ENCODE measurements at regions not wholly inside any gene's neighbourhood (a gene's known extent, or its start where the extent isn't known, plus 50 kb on each side); places are given as distances from the start of the nearest gene placed in this dataset.

DNA sequence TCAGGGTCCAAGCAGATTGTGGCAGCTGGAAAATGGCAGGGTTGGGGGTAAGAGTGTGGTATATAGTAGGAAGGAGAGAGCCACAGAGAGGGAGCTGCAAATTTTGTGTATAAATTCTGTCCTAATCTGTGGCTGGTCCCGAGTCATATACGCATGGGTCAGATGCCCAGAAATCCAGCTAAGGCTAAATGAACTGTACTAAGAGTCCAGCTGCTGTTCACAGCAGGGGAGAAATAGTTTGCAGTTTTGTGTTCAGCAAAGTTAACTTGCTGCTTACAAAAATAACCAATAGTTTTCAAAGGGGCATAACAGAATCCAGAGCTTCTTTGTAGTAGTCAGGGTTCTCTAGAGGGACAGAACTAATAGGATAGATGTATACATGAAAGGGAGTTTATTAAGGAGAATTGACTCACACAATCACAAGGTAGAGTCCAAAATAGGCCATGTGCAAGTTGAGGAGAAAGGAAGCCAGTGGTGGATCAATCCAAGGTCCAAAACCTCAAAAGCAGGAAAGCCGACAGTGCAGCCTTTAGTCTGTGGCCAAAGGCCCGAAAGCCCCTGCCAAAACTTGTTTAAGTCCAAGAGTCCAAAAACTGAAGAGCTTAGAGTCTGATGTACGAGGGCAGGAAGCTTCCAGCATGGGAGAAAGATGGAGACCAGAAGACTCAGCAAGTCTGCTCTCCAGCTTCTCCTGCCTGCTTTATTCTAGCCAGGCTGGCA lies 146.1 kb upstream of the KBTBD8 start:
- ChIA-PET SMC1A (ENCODE audit: uncharacterized antibody, unreplicated experiment) (interaction anchor here (1.3 kb wide), 1 partner anchor 11 kb away, joined by 3 read pairs; no protein-coding TSS in a partner anchor), CTCF (interaction anchor here (0.9 to 2.3 kb wide), 2 partner anchors 9 to 30 kb away, joined by 3 to 6 read pairs; no protein-coding TSS in a partner anchor), POLR2A (no interaction called here), RAD21 (ENCODE audit: unreplicated experiment) (no interaction called here)
- FAIRE-seq (no peak), ATAC-seq (no peak), DNase-seq (ENCODE audit: low read depth, low spot score) (no peak)
- H3K27me3 ChIP-seq (replicated peaks in 1 of 2; ENCODE audit: control insufficient read depth in 2 of 2, insufficient read depth in 2 of 2, low read length in 1 of 2) = no peaks in the 10 kb centered on the region; a peak in 1 of 4 replicates
- no peaks in the 10 kb centered on the region for H3K79me2 ChIP-seq (ENCODE audit: control insufficient read depth, insufficient read depth, low read length)
- H3K9me3 ChIP-seq (replicated peaks; ENCODE audit: control insufficient read depth, insufficient read depth, low read length) = no peaks in the 10 kb centered on the region
- H3K9ac ChIP-seq (ENCODE audit: control insufficient read depth, insufficient read depth, low read length) = no peak overlapping the region
- H3K4me3 ChIP-seq = no peak overlapping the region
- no peak overlapping the region for H3K27ac ChIP-seq (ENCODE audit: control insufficient read depth, insufficient read depth)
- intact Hi-C loops (cut with micrococcal nuclease; ENCODE audit: unreplicated experiment) = no loop called here
- no peak overlapping the region for H3K4me2 ChIP-seq (ENCODE audit: control insufficient read depth, insufficient read depth)
- no peaks in the 10 kb centered on the region for H3K36me3 ChIP-seq (ENCODE audit: control insufficient read depth in 2 of 2, insufficient read depth in 2 of 2, low read length in 1 of 2)
- 43% methylated on average over 5 of the region's 5 CpGs for WGBS (ENCODE audit: insufficient coverage, insufficient replicate concordance, low lambda C conversion rate, missing lambda C conversion rate)
- TF ChIP-seq NFXL1 (IDR thresholded peaks at IDR 0.05; ENCODE audit: borderline replicate concordance) (no peak), KDM1A (IDR thresholded peaks at IDR 0.05; ENCODE audit: borderline replicate concordance) (no peak), TBL1XR1 (IDR thresholded peaks at IDR 0.05; ENCODE audit: low read depth, low read length) (no peak), CEBPB (IDR thresholded peaks at IDR 0.05; ENCODE audit: borderline replicate concordance in 1 of 2, low read depth in 2 of 2, low read length in 2 of 2) (no peak), NBN (IDR thresholded peaks at IDR 0.05) (no peak), ESRRA (IDR thresholded peaks at IDR 0.05; ENCODE audit: low read length) (no peak), SUZ12 (IDR thresholded peaks at IDR 0.05; ENCODE audit: unreplicated experiment) (no peak), PML (IDR thresholded peaks at IDR 0.05; ENCODE audit: low read length) (no peak), NR2C1 (IDR thresholded peaks at IDR 0.05) (no peak), JUND (IDR thresholded peaks at IDR 0.05; ENCODE audit: low read depth, low read length) (no peak), RB1 (IDR thresholded peaks at IDR 0.05; ENCODE audit: borderline replicate concordance) (no peak), SREBF2 (IDR thresholded peaks at IDR 0.05; ENCODE audit: low read length) (no peak), ZNF207 (IDR thresholded peaks at IDR 0.05; ENCODE audit: borderline replicate concordance) (no peak), SP1 (IDR thresholded peaks at IDR 0.05; ENCODE audit: low read depth, low read length) (no peak)
- TF ChIP-seq, protein P1, sequence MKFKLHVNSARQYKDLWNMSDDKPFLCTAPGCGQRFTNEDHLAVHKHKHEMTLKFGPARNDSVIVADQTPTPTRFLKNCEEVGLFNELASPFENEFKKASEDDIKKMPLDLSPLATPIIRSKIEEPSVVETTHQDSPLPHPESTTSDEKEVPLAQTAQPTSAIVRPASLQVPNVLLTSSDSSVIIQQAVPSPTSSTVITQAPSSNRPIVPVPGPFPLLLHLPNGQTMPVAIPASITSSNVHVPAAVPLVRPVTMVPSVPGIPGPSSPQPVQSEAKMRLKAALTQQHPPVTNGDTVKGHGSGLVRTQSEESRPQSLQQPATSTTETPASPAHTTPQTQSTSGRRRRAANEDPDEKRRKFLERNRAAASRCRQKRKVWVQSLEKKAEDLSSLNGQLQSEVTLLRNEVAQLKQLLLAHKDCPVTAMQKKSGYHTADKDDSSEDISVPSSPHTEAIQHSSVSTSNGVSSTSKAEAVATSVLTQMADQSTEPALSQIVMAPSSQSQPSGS (IDR thresholded peaks at IDR 0.05; ENCODE audit: low read length) = no peak
- TF ChIP-seq, protein P2, sequence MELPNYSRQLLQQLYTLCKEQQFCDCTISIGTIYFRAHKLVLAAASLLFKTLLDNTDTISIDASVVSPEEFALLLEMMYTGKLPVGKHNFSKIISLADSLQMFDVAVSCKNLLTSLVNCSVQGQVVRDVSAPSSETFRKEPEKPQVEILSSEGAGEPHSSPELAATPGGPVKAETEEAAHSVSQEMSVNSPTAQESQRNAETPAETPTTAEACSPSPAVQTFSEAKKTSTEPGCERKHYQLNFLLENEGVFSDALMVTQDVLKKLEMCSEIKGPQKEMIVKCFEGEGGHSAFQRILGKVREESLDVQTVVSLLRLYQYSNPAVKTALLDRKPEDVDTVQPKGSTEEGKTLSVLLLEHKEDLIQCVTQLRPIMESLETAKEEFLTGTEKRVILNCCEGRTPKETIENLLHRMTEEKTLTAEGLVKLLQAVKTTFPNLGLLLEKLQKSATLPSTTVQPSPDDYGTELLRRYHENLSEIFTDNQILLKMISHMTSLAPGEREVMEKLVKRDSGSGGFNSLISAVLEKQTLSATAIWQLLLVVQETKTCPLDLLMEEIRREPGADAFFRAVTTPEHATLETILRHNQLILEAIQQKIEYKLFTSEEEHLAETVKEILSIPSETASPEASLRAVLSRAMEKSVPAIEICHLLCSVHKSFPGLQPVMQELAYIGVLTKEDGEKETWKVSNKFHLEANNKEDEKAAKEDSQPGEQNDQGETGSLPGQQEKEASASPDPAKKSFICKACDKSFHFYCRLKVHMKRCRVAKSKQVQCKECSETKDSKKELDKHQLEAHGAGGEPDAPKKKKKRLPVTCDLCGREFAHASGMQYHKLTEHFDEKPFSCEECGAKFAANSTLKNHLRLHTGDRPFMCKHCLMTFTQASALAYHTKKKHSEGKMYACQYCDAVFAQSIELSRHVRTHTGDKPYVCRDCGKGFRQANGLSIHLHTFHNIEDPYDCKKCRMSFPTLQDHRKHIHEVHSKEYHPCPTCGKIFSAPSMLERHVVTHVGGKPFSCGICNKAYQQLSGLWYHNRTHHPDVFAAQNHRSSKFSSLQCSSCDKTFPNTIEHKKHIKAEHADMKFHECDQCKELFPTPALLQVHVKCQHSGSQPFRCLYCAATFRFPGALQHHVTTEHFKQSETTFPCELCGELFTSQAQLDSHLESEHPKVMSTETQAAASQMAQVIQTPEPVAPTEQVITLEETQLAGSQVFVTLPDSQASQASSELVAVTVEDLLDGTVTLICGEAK (IDR thresholded peaks at IDR 0.05; ENCODE audit: borderline replicate concordance) = no peak
- TF ChIP-seq, protein P3, sequence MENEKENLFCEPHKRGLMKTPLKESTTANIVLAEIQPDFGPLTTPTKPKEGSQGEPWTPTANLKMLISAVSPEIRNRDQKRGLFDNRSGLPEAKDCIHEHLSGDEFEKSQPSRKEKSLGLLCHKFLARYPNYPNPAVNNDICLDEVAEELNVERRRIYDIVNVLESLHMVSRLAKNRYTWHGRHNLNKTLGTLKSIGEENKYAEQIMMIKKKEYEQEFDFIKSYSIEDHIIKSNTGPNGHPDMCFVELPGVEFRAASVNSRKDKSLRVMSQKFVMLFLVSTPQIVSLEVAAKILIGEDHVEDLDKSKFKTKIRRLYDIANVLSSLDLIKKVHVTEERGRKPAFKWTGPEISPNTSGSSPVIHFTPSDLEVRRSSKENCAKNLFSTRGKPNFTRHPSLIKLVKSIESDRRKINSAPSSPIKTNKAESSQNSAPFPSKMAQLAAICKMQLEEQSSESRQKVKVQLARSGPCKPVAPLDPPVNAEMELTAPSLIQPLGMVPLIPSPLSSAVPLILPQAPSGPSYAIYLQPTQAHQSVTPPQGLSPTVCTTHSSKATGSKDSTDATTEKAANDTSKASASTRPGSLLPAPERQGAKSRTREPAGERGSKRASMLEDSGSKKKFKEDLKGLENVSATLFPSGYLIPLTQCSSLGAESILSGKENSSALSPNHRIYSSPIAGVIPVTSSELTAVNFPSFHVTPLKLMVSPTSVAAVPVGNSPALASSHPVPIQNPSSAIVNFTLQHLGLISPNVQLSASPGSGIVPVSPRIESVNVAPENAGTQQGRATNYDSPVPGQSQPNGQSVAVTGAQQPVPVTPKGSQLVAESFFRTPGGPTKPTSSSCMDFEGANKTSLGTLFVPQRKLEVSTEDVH (IDR thresholded peaks at IDR 0.05; ENCODE audit: low read depth, partially characterized antibody) = no peak
- in situ Hi-C loops (cut with MboI) = no loop called here
- no peaks in the 10 kb centered on the region for H3K4me1 ChIP-seq (ENCODE audit: control insufficient read depth, insufficient read depth, low read length)
- H2AFZ ChIP-seq (ENCODE audit: control insufficient read depth, low read depth, low read length) = no peak overlapping the region
- BruUV-seq (replicated peaks) = no TSS peak
- no peaks in the 10 kb centered on the region for H4K20me1 ChIP-seq (ENCODE audit: control insufficient read depth, insufficient read depth)

All from GM12878 (cell line).